Testis (tissue), 2 donors: ENCODE measurements at regions not wholly inside any gene's neighbourhood (a gene's known extent, or its start where the extent isn't known, plus 50 kb on each side); places are given as distances from the start of the nearest gene placed in this dataset.

Source experiments
- POLR2A ChIP-seq: fragments of 450-650 bp; IDR thresholded peaks from one replicate; pipeline ENCODE4 v1.6.1; 2017; ENCODE audit warnings: antibody characterized with exemption, mild to moderate bottlenecking, moderate library complexity
- TF ChIP-seq, protein P1 (sequence below), 3 experiments: fragments of 450-650 bp in 2 of 3; fragments of 200-600 bp in 1 of 3; sonication (generic) in 1 of 3; IDR thresholded peaks; one replicate each; pipeline ENCODE4 v1.5.1; 2016 to 2019; ENCODE audit warnings: antibody characterized with exemption in 3 of 3, mild to moderate bottlenecking in 2 of 3, moderate library complexity in 1 of 3

GRCh38 chr13:63882052-63882451 lies 2466.4 kb upstream of the PCDH20 start:
- TF ChIP-seq, protein P1, sequence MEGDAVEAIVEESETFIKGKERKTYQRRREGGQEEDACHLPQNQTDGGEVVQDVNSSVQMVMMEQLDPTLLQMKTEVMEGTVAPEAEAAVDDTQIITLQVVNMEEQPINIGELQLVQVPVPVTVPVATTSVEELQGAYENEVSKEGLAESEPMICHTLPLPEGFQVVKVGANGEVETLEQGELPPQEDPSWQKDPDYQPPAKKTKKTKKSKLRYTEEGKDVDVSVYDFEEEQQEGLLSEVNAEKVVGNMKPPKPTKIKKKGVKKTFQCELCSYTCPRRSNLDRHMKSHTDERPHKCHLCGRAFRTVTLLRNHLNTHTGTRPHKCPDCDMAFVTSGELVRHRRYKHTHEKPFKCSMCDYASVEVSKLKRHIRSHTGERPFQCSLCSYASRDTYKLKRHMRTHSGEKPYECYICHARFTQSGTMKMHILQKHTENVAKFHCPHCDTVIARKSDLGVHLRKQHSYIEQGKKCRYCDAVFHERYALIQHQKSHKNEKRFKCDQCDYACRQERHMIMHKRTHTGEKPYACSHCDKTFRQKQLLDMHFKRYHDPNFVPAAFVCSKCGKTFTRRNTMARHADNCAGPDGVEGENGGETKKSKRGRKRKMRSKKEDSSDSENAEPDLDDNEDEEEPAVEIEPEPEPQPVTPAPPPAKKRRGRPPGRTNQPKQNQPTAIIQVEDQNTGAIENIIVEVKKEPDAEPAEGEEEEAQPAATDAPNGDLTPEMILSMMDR (IDR thresholded peaks at IDR 0.05) = no peak
- TF ChIP-seq POLR2A = no peak
